ENCODE measurements at regions not wholly inside any gene's neighbourhood (a gene's known extent, or its start where the extent isn't known, plus 50 kb on each side); places are given as distances from the start of the nearest gene placed in this dataset.

- TF ChIP-seq EZH2phosphoT487 (IDR thresholded peaks at IDR 0.05; ENCODE audit: borderline replicate concordance, low read depth, low read length) (no peak), CTCF (conservative IDR thresholded peaks at IDR 0.05; ENCODE audit: low read length) (no peak)
Observed at GRCh38 chr6:56841751-56842150, 113.2 kb upstream of the BEND6 start.

Measured in OCI-LY7 (cell line).